HL-60 (cell line): ENCODE measurements at regions not wholly inside any gene's neighbourhood (a gene's known extent, or its start where the extent isn't known, plus 50 kb on each side); places are given as distances from the start of the nearest gene placed in this dataset.

Source experiments
- DNase-seq, 2 experiments: peaks; one replicate each; pipeline ENCODE4 v3.0.0-alpha.2; 2010 to 2020; ENCODE audit warnings: low read depth in 1 of 2, low spot score in 1 of 2
- H3K27ac ChIP-seq: fragments of 250-450 bp; sonication (Bioruptor Pico); replicated peaks from 2 replicates; pipeline ENCODE4 v1.5.1; 2020; ENCODE audit warnings: mild to moderate bottlenecking, moderate library complexity
- H3K27me3 ChIP-seq: fragments of 250-450 bp; sonication (Bioruptor Pico); 2 replicates; pipeline ENCODE4 v1.5.1; 2021; ENCODE audit warnings: mild to moderate bottlenecking, moderate library complexity; ENCODE audit not compliant: insufficient read depth, poor library complexity, severe bottlenecking
- H3K4me3 ChIP-seq: replicated peaks from 2 replicates; pipeline ENCODE4 v1.5.1; 2011; ENCODE audit warnings: mild to moderate bottlenecking, control low read depth, low read length; ENCODE audit not compliant: insufficient read depth
- GABPA ChIP-seq: IDR thresholded peaks from 2 replicates; pipeline ENCODE4 v1.6.1; 2012; ENCODE audit warnings: low read depth
- POLR2AphosphoS5 ChIP-seq: IDR thresholded peaks from 2 replicates; pipeline ENCODE4 v1.6.1; 2012; ENCODE audit warnings: low read depth
- SPI1 ChIP-seq: IDR thresholded peaks from 2 replicates; pipeline ENCODE4 v1.6.1; 2012; ENCODE audit warnings: low read depth, mild to moderate bottlenecking, borderline replicate concordance
- TF ChIP-seq, protein P1 (sequence below): IDR thresholded peaks from one replicate; pipeline ENCODE4 v1.5.1; 2011; ENCODE audit warnings: low read length, control low read depth, inconsistent platforms; ENCODE audit not compliant: insufficient read depth
- TF ChIP-seq, protein P2 (sequence below): IDR thresholded peaks from 2 replicates; pipeline ENCODE4 v1.6.1; 2012; ENCODE audit warnings: low read depth; ENCODE audit not compliant: insufficient replicate concordance

DNA sequence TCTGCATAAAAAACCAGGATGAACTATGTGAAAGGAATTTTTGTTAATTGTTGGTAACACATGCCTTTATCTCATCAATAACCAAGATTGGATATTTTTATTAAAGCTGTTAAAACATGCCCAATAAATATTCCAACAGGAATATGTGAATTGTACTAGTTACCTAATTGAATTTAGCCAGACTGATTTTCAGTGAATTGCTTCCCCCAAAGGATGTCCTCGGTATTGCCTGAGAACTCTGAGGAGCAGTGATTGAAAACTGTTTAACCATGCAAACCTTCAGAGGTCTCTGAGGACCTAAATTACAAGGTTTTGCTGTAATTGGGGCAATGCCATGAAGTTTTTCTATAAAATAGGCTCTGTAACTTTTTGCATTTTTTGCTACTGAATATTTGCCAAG, 66.6 kb downstream of the BLTP1 start:
- H3K27me3 ChIP-seq = no peaks in the 10 kb centered on the region
- H3K27ac ChIP-seq = no peak overlapping the region
- no peak for DNase-seq
- TF ChIP-seq SPI1 = no peak
- TF ChIP-seq, protein P1, sequence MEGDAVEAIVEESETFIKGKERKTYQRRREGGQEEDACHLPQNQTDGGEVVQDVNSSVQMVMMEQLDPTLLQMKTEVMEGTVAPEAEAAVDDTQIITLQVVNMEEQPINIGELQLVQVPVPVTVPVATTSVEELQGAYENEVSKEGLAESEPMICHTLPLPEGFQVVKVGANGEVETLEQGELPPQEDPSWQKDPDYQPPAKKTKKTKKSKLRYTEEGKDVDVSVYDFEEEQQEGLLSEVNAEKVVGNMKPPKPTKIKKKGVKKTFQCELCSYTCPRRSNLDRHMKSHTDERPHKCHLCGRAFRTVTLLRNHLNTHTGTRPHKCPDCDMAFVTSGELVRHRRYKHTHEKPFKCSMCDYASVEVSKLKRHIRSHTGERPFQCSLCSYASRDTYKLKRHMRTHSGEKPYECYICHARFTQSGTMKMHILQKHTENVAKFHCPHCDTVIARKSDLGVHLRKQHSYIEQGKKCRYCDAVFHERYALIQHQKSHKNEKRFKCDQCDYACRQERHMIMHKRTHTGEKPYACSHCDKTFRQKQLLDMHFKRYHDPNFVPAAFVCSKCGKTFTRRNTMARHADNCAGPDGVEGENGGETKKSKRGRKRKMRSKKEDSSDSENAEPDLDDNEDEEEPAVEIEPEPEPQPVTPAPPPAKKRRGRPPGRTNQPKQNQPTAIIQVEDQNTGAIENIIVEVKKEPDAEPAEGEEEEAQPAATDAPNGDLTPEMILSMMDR = no peak
- TF ChIP-seq, protein P2, sequence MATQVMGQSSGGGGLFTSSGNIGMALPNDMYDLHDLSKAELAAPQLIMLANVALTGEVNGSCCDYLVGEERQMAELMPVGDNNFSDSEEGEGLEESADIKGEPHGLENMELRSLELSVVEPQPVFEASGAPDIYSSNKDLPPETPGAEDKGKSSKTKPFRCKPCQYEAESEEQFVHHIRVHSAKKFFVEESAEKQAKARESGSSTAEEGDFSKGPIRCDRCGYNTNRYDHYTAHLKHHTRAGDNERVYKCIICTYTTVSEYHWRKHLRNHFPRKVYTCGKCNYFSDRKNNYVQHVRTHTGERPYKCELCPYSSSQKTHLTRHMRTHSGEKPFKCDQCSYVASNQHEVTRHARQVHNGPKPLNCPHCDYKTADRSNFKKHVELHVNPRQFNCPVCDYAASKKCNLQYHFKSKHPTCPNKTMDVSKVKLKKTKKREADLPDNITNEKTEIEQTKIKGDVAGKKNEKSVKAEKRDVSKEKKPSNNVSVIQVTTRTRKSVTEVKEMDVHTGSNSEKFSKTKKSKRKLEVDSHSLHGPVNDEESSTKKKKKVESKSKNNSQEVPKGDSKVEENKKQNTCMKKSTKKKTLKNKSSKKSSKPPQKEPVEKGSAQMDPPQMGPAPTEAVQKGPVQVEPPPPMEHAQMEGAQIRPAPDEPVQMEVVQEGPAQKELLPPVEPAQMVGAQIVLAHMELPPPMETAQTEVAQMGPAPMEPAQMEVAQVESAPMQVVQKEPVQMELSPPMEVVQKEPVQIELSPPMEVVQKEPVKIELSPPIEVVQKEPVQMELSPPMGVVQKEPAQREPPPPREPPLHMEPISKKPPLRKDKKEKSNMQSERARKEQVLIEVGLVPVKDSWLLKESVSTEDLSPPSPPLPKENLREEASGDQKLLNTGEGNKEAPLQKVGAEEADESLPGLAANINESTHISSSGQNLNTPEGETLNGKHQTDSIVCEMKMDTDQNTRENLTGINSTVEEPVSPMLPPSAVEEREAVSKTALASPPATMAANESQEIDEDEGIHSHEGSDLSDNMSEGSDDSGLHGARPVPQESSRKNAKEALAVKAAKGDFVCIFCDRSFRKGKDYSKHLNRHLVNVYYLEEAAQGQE = no peak
- H3K4me3 ChIP-seq = no peak overlapping the region

DNA sequence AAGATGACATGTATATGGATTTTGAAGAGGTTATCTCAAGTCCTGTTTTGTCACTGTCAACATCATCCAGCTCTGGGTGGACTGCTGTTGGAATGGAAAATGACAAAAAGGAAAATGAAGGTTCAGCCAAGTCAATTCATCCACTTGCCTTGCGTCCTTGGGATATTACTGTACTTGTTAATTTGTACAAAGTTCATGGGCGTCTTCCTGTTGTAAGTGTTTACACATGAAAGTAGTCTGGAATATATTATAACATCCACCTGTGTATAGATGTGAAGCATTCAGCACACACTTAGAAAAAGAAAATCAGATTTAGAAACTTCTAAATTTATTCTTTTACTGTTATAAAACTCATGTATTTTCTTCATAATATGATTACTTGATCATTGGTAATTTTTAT, 67.2 kb downstream of the BLTP1 start:
- H3K27ac ChIP-seq = no peak overlapping the region
- TF ChIP-seq, protein P1 = no peak
- TF ChIP-seq, protein P2 = no peak
- no peak for TF ChIP-seq GABPA
- TF ChIP-seq SPI1 = no peak
- TF ChIP-seq POLR2AphosphoS5 = no peak
- no peaks in the 10 kb centered on the region for H3K27me3 ChIP-seq
- H3K4me3 ChIP-seq = no peak overlapping the region
- DNase-seq = no peak

DNA sequence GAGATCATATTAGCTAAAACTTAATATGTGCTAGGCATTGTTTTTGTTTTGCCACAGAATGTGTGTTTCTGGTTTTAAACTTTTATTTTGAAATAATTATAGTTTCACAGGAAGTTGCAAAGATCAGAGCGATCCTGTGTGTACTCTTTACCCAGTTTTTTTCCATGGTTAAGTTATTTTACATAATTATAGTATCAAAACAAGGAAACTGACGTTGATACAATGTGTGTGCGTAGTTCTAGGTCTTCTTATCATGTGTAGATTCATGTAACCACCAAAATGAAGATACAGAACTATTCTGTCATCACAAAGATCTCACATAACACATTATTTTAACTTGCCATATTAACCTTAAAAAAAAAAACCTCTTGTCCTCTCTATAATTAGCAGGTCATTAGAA, 69.2 kb downstream of the BLTP1 start:
- TF ChIP-seq, protein P1 = no peak
- TF ChIP-seq GABPA (no peak), SPI1 (no peak), POLR2AphosphoS5 (no peak)
- Histone ChIP-seq H3K27ac (no peak overlapping the region), H3K27me3 (no peaks in the 10 kb centered on the region), H3K4me3 (no peak overlapping the region)
- no peak for DNase-seq

DNA sequence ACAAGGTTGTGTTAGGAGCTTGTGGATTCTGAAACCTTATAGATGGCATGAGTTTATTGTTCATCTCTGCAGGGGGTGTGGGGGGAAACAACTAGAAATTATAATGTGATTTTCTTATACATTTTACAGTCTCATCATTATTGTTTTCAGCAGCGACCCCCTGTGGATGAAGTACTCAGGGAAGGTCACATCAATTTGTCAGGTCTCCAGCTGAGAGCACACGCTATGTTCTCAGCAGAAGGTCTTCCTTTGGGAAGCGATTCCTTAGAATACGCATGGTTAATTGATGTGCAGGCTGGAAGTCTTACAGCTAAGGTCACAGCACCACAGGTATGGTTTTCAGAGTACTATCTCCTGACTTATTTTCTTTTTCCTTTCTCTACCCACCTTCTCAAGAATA, 72.2 kb downstream of the BLTP1 start:
- Histone ChIP-seq H3K4me3 (no peak overlapping the region), H3K27me3 (no peaks in the 10 kb centered on the region), H3K27ac (no peak overlapping the region)
- no peak for DNase-seq
- TF ChIP-seq POLR2AphosphoS5 = no peak
- no peak for TF ChIP-seq GABPA
- TF ChIP-seq, protein P2 = no peak
- TF ChIP-seq, protein P1 = no peak
- no peak for TF ChIP-seq SPI1
